HL-60 (cell line): ENCODE measurements at regions not wholly inside any gene's neighbourhood (a gene's known extent, or its start where the extent isn't known, plus 50 kb on each side); places are given as distances from the start of the nearest gene placed in this dataset.

Experiments used
- DNase-seq, 2 experiments: peaks; one replicate each; pipeline ENCODE4 v3.0.0-alpha.2; 2010 to 2020; ENCODE audit warnings: low read depth in 1 of 2, low spot score in 1 of 2
- H3K27ac ChIP-seq: fragments of 250-450 bp; sonication (Bioruptor Pico); replicated peaks from 2 replicates; pipeline ENCODE4 v1.5.1; 2020; ENCODE audit warnings: mild to moderate bottlenecking, moderate library complexity
- H3K27me3 ChIP-seq: fragments of 250-450 bp; sonication (Bioruptor Pico); 2 replicates; pipeline ENCODE4 v1.5.1; 2021; ENCODE audit warnings: mild to moderate bottlenecking, moderate library complexity; ENCODE audit not compliant: insufficient read depth, poor library complexity, severe bottlenecking
- H3K4me3 ChIP-seq: replicated peaks from 2 replicates; pipeline ENCODE4 v1.5.1; 2011; ENCODE audit warnings: mild to moderate bottlenecking, control low read depth, low read length; ENCODE audit not compliant: insufficient read depth
- CTCF ChIP-seq: IDR thresholded peaks from one replicate; pipeline ENCODE4 v1.5.1; 2011; ENCODE audit warnings: low read length, control low read depth, inconsistent platforms; ENCODE audit not compliant: insufficient read depth
- GABPA ChIP-seq: IDR thresholded peaks from 2 replicates; pipeline ENCODE4 v1.6.1; 2012; ENCODE audit warnings: low read depth
- POLR2AphosphoS5 ChIP-seq: IDR thresholded peaks from 2 replicates; pipeline ENCODE4 v1.6.1; 2012; ENCODE audit warnings: low read depth
- SPI1 ChIP-seq: IDR thresholded peaks from 2 replicates; pipeline ENCODE4 v1.6.1; 2012; ENCODE audit warnings: low read depth, mild to moderate bottlenecking, borderline replicate concordance
- TF ChIP-seq, protein P1 (sequence below): IDR thresholded peaks from 2 replicates; pipeline ENCODE4 v1.6.1; 2012; ENCODE audit warnings: low read depth; ENCODE audit not compliant: insufficient replicate concordance

DNA sequence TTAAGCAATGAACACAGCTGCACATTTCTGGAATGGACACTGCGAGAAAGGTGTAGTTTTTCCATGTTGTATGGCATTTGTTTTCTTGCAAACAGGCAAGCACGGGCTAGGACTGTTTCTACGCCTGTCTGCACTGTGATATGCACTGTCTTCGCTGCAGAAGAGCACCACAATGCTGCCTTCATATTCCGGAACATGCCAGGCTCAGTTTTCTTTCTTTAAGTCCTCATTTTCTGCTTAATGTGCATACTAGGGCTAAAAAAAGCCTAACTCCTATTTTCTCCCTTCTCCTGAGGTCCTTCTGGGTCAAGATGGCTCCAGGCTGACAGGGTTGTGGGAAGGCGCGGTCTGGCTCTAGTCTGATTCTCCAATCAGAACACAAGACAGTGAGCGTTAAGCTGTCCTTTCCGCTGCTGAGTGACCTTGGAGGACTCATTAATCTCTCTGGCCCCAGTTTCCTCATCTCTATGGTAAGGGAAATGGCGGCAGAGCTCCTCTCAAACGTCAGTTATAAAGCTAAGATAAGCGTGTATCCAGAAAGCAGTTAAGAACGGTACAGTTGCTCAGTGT lies 379.9 kb downstream of the C6orf118 start:
- Histone ChIP-seq H3K27me3 (no peaks in the 10 kb centered on the region), H3K4me3 (no peak overlapping the region), H3K27ac (no peak overlapping the region)
- DNase-seq = no peak
- TF ChIP-seq, protein P1, sequence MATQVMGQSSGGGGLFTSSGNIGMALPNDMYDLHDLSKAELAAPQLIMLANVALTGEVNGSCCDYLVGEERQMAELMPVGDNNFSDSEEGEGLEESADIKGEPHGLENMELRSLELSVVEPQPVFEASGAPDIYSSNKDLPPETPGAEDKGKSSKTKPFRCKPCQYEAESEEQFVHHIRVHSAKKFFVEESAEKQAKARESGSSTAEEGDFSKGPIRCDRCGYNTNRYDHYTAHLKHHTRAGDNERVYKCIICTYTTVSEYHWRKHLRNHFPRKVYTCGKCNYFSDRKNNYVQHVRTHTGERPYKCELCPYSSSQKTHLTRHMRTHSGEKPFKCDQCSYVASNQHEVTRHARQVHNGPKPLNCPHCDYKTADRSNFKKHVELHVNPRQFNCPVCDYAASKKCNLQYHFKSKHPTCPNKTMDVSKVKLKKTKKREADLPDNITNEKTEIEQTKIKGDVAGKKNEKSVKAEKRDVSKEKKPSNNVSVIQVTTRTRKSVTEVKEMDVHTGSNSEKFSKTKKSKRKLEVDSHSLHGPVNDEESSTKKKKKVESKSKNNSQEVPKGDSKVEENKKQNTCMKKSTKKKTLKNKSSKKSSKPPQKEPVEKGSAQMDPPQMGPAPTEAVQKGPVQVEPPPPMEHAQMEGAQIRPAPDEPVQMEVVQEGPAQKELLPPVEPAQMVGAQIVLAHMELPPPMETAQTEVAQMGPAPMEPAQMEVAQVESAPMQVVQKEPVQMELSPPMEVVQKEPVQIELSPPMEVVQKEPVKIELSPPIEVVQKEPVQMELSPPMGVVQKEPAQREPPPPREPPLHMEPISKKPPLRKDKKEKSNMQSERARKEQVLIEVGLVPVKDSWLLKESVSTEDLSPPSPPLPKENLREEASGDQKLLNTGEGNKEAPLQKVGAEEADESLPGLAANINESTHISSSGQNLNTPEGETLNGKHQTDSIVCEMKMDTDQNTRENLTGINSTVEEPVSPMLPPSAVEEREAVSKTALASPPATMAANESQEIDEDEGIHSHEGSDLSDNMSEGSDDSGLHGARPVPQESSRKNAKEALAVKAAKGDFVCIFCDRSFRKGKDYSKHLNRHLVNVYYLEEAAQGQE = no peak

GRCh38 chr6:164928728-164929407 lies 380.5 kb downstream of the C6orf118 start:
- Histone ChIP-seq H3K4me3 (no peak overlapping the region), H3K27ac (no peak overlapping the region), H3K27me3 (no peaks in the 10 kb centered on the region)
- TF ChIP-seq GABPA (no peak), POLR2AphosphoS5 (no peak), CTCF (no peak), SPI1 (no peak)
- TF ChIP-seq, protein P1 = no peak
- no peak for DNase-seq

DNA sequence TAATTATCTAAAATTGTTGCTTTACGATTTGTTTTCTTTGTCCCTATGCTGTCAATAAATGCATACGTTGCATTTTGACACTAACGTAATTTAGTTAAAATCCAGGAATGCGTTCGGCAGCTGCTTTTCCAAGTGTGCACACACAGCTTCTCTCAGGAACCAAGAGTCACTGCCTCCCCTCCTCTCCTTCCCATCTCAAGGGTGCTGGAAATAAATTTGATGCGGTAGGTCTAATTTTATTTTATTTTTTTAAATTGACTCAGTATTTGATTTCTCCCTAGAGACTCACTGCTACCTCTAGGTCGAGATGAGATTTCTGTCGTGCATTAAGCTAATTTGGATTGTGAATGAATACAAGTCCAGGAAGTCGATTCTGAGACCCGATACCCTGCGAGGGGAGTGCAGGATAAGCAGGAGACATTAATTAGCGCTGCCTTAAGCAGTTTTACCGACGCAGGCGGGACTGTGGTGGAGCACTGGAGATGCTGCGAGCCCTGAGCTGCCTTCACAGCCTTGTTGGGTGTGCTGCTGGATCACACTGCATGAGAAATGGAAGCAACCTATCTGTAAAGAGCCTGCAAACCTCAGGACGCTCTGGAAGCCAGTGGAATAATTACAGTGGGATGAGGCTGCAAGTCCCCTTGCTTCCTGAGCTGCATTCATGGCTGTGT lies 381.2 kb downstream of the C6orf118 start:
- Histone ChIP-seq H3K4me3 (no peak overlapping the region), H3K27me3 (no peaks in the 10 kb centered on the region), H3K27ac (no peak overlapping the region)
- DNase-seq = no peak
- no peak for TF ChIP-seq POLR2AphosphoS5
- TF ChIP-seq GABPA = no peak
- no peak for TF ChIP-seq SPI1
- TF ChIP-seq, protein P1 = no peak
- no peak for TF ChIP-seq CTCF
